H1 (cell line): ENCODE measurements at regions not wholly inside any gene's neighbourhood (a gene's known extent, or its start where the extent isn't known, plus 50 kb on each side); places are given as distances from the start of the nearest gene placed in this dataset.

Experiments used
- CTCF ChIA-PET: fragments of 300-600 bp; sonication (Branson Sonifier 250); formaldehyde crosslinking; loops from one replicate; lab custom pipeline; 2021; ENCODE audit not compliant: partially characterized antibody; lab: Charles Lee
- POLR2A ChIA-PET: fragments of 300-600 bp; sonication (Branson Sonifier 250); formaldehyde crosslinking; loops from one replicate; lab custom pipeline; 2021; ENCODE audit warnings: inconsistent platforms; ENCODE audit not compliant: partially characterized antibody; lab: Charles Lee
- DNase-seq, 2 experiments: peaks; one replicate each; pipeline versions ENCODE4 v3.0.0 to v3.0.0-alpha.2; 2010 to 2022; ENCODE audit warnings: low spot score in 2 of 2, low read depth in 1 of 2, mixed read lengths in 1 of 2
- FAIRE-seq: peaks from 2 replicates; lab custom pipeline; 2011; peaks lifted over from hg19 to GRCh38; lab: Jason Lieb, UNC
- H2AFZ ChIP-seq: 2 replicates; pipeline ENCODE4 v1.8.1; 2012; ENCODE audit warnings: low read length, inconsistent platforms
- H2AK5ac ChIP-seq: 2 replicates; pipeline ENCODE4 v1.6.1; 2013; ENCODE audit warnings: low read depth, low read length
- H2BK120ac ChIP-seq: replicated peaks from 2 replicates; pipeline ENCODE3; 2013; ENCODE audit warnings: low read depth, low read length, inconsistent platforms
- H2BK12ac ChIP-seq: 2 replicates; pipeline ENCODE4 v1.6.1; 2013; ENCODE audit warnings: low read depth, low read length
- H2BK15ac ChIP-seq: 2 replicates; pipeline ENCODE4 v1.6.1; 2013; ENCODE audit warnings: low read length
- H2BK20ac ChIP-seq: 2 replicates; pipeline ENCODE4 v1.6.1; 2013; ENCODE audit warnings: low read length
- H2BK5ac ChIP-seq: 2 replicates; pipeline ENCODE4 v1.6.1; 2013; ENCODE audit warnings: low read depth, low read length
- H3K14ac ChIP-seq: 2 replicates; pipeline ENCODE4 v1.6.1; 2013; ENCODE audit warnings: inconsistent platforms; ENCODE audit not compliant: insufficient read length
- H3K18ac ChIP-seq: 2 replicates; pipeline ENCODE4 v1.6.1; 2013; ENCODE audit warnings: low read length; ENCODE audit errors: extremely low read depth
- H3K23ac ChIP-seq: 2 replicates; pipeline ENCODE4 v1.6.1; 2013; ENCODE audit warnings: inconsistent platforms; ENCODE audit not compliant: insufficient read length
- H3K23me2 ChIP-seq: 2 replicates; pipeline ENCODE4 v1.6.1; 2013; ENCODE audit warnings: low read depth, low read length
- H3K27ac ChIP-seq: 2 replicates; pipeline ENCODE4 v1.6.1; 2011; ENCODE audit warnings: low read depth, low read length, inconsistent platforms
- H3K27me3 ChIP-seq, 4 experiments: replicated peaks in 1 of 4; 1 replicate in 1 of 4; 2 replicates in 3 of 4; pipeline versions ENCODE4 v1.6.1 to v1.8.1; 2011 to 2013; ENCODE audit warnings: low read length in 3 of 4, mild to moderate bottlenecking in 3 of 4, inconsistent platforms in 2 of 4, mixed read lengths in 2 of 4, moderate library complexity in 1 of 4; ENCODE audit not compliant: control insufficient read depth in 3 of 4, insufficient read depth in 3 of 4; ENCODE audit errors: extremely low read depth in 1 of 4
- H3K36me3 ChIP-seq, 4 experiments: 2 replicates each; pipeline versions ENCODE4 v1.6.1 to v1.8.1; 2011 to 2013; ENCODE audit warnings: mild to moderate bottlenecking in 4 of 4, low read length in 3 of 4, moderate library complexity in 2 of 4, control low read depth in 1 of 4, inconsistent platforms in 1 of 4; ENCODE audit not compliant: insufficient read depth in 4 of 4, control insufficient read depth in 2 of 4
- H3K4ac ChIP-seq: replicated peaks from 2 replicates; pipeline ENCODE3; 2013; ENCODE audit warnings: low read length, low read depth, mixed read lengths, inconsistent platforms; ENCODE audit not compliant: insufficient read length
- H3K4me1 ChIP-seq, 4 experiments: replicated peaks in 1 of 4; 1 replicate in 1 of 4; 2 replicates in 3 of 4; pipeline versions ENCODE4 v1.6.1 to v1.8.1; 2011 to 2013; ENCODE audit warnings: low read length in 3 of 4, inconsistent platforms in 2 of 4, mixed read lengths in 1 of 4; ENCODE audit not compliant: insufficient read depth in 4 of 4, control insufficient read depth in 3 of 4
- H3K4me2 ChIP-seq, 2 experiments: 2 replicates each; pipeline versions ENCODE4 v1.6.1 to v1.8.1; 2011 to 2013; ENCODE audit warnings: low read depth in 2 of 2, low read length in 2 of 2, control low read depth in 1 of 2, inconsistent platforms in 1 of 2, mild to moderate bottlenecking in 1 of 2; ENCODE audit not compliant: insufficient read depth in 1 of 2
- H3K4me3 ChIP-seq, 4 experiments: fragments of 200-600, 300-600 bp in 1 of 4; sonication (generic), shearing (Covaris generic), sonication (Bioruptor Twin) in 1 of 4; 2 replicates each; pipeline versions ENCODE4 v1.5.1 to v1.8.1; 2011 to 2016; ENCODE audit warnings: low read length in 4 of 4, low read depth in 3 of 4, control low read depth in 2 of 4, inconsistent platforms in 2 of 4, mild to moderate bottlenecking in 2 of 4, mixed read lengths in 1 of 4, moderate library complexity in 1 of 4; ENCODE audit not compliant: insufficient read depth in 2 of 4; ENCODE audit errors: extremely low read depth in 1 of 4
- H3K56ac ChIP-seq: replicated peaks from 2 replicates; pipeline ENCODE3; 2013; ENCODE audit warnings: low read depth, mild to moderate bottlenecking, mixed read lengths, low read length, inconsistent platforms; ENCODE audit not compliant: insufficient read length
- H3K79me1 ChIP-seq: 2 replicates; pipeline ENCODE4 v1.6.1; 2013; ENCODE audit warnings: low read depth, low read length, control low read depth
- H3K79me2 ChIP-seq, 2 experiments: 2 replicates each; pipeline versions ENCODE4 v1.6.1 to v1.8.1; 2012 to 2013; ENCODE audit warnings: low read length in 2 of 2, mild to moderate bottlenecking in 2 of 2, inconsistent platforms in 1 of 2; ENCODE audit not compliant: insufficient read depth in 2 of 2, control insufficient read depth in 1 of 2
- H3K9ac ChIP-seq, 4 experiments: replicated peaks in 1 of 4; 1 replicate in 1 of 4; 2 replicates in 3 of 4; pipeline versions ENCODE4 v1.6.1 to v1.8.1; 2011 to 2013; ENCODE audit warnings: low read depth in 3 of 4, low read length in 3 of 4, control low read depth in 2 of 4, mild to moderate bottlenecking in 2 of 4, moderate library complexity in 2 of 4, inconsistent platforms in 1 of 4; ENCODE audit errors: extremely low read depth in 1 of 4
- H3K9me3 ChIP-seq, 2 experiments: 2 replicates each; pipeline versions ENCODE4 v1.6.1 to v1.8.1; 2012 to 2013; ENCODE audit warnings: mild to moderate bottlenecking in 2 of 2, moderate library complexity in 2 of 2, control low read depth in 1 of 2, inconsistent platforms in 1 of 2, low read depth in 1 of 2, low read length in 1 of 2, mixed read lengths in 1 of 2; ENCODE audit not compliant: insufficient read depth in 2 of 2
- H4K20me1 ChIP-seq, 2 experiments: replicated peaks in 1 of 2; 2 replicates each; pipeline versions ENCODE3 to v1.8.1; 2011 to 2013; ENCODE audit warnings: inconsistent platforms in 2 of 2, low read length in 2 of 2, mild to moderate bottlenecking in 1 of 2; ENCODE audit not compliant: insufficient read depth in 2 of 2, control insufficient read depth in 1 of 2
- H4K5ac ChIP-seq: 2 replicates; pipeline ENCODE4 v1.6.1; 2013; ENCODE audit warnings: low read length, low read depth, mixed read lengths, inconsistent platforms; ENCODE audit not compliant: insufficient read length
- H4K8ac ChIP-seq: 2 replicates; pipeline ENCODE4 v1.8.0; 2013; ENCODE audit warnings: mild to moderate bottlenecking, moderate library complexity, low read length, inconsistent platforms; ENCODE audit not compliant: insufficient read depth; ENCODE audit errors: extremely low read depth
- H4K91ac ChIP-seq: replicated peaks from 2 replicates; pipeline ENCODE3; 2013; ENCODE audit warnings: low read length, mixed read lengths, inconsistent platforms; ENCODE audit not compliant: insufficient read length
- CBX5 ChIP-seq: fragments of 300-800, 300-1000 bp; sonication (generic); IDR thresholded peaks from 2 replicates; pipeline ENCODE4 v1.7.1; 2016; ENCODE audit warnings: antibody characterized with exemption, low read length, low read depth
- CHD1 ChIP-seq: IDR thresholded peaks from 2 replicates; pipeline ENCODE4 v1.6.1; 2012; ENCODE audit warnings: low read depth, low read length, improper control_type of control experiment
- CTCF ChIP-seq, 3 experiments: IDR thresholded peaks; 1 replicate in 2 of 3; 2 replicates in 1 of 3; pipeline versions ENCODE4 v1.5.1 to v1.6.1; 2011; ENCODE audit warnings: low read length in 3 of 3, mild to moderate bottlenecking in 3 of 3, inconsistent platforms in 2 of 3, low read depth in 1 of 3, moderate library complexity in 1 of 3; ENCODE audit not compliant: insufficient read depth in 1 of 3; ENCODE audit errors: control extremely low read depth in 1 of 3
- GTF2F1 ChIP-seq: IDR thresholded peaks from 2 replicates; pipeline ENCODE4 v1.6.1; 2012; ENCODE audit warnings: low read depth, low read length, improper control_type of control experiment, borderline replicate concordance
- POLR2AphosphoS5 ChIP-seq: IDR thresholded peaks from 2 replicates; pipeline ENCODE4 v1.6.1; 2011; ENCODE audit warnings: low read depth, low read length
- SIN3A ChIP-seq, 2 experiments: IDR thresholded peaks in 1 of 2; conservative IDR thresholded peaks in 1 of 2; 2 replicates each; pipeline ENCODE4 v1.6.1; 2011 to 2012; ENCODE audit warnings: low read length in 2 of 2, improper control_type of control experiment in 1 of 2, low read depth in 1 of 2, mild to moderate bottlenecking in 1 of 2
- WGBS, 2 experiments: shearing (Covaris generic) in 1 of 2; methylation state at CpG; one replicate each; pipeline versions ENCODE4 v1.1.6 to v1.1.7; 2013 to 2015; ENCODE audit warnings: low lambda C conversion rate in 2 of 2, mixed read lengths in 2 of 2, inconsistent platforms in 1 of 2, low coverage in 1 of 2, missing lambda C conversion rate in 1 of 2; ENCODE audit not compliant: insufficient replicate concordance in 2 of 2, insufficient coverage in 1 of 2, insufficient read length in 1 of 2; ENCODE audit errors: extremely low coverage in 1 of 2, missing lambda C conversion rate in 1 of 2; 5-methylcytosine and 5-hydroxymethylcytosine counted together

- H2BK120ac ChIP-seq: no peak overlapping the region
- DNase-seq (no peak), FAIRE-seq (no peak)
- no peak overlapping the region for H4K91ac ChIP-seq
- H4K5ac ChIP-seq: no peak overlapping the region
- peaks cover 0 to 4% (median 0%) of the 10 kb centered on the region in 4 experiments; a peak in 2 of 7 replicates for H3K27me3 ChIP-seq
- no peaks in the 10 kb centered on the region for H3K36me3 ChIP-seq
- no peak overlapping the region for H3K9ac ChIP-seq
- H3K9me3 ChIP-seq: no peaks in the 10 kb centered on the region
- H2AFZ ChIP-seq: no peak overlapping the region
- no peak overlapping the region for H3K27ac ChIP-seq
- H2AK5ac ChIP-seq: no peak overlapping the region
- H2BK12ac ChIP-seq: no peak overlapping the region
- no peak overlapping the region for H3K4ac ChIP-seq
- H3K4me3 ChIP-seq: no peak overlapping the region
- H3K79me2 ChIP-seq: no peaks in the 10 kb centered on the region
- no peak overlapping the region for H2BK15ac ChIP-seq
- POLR2A ChIA-PET: no interaction called here
- H3K4me1 ChIP-seq: peaks cover 0 to 7% (median 2%) of the 10 kb centered on the region in 4 experiments; a peak in 2 of 7 replicates
- no peaks in the 10 kb centered on the region for H3K79me1 ChIP-seq
- no peak overlapping the region for H3K14ac ChIP-seq
- peaks cover 0 to 2% of the 10 kb centered on the region in 2 experiments for H4K20me1 ChIP-seq
- H3K23ac ChIP-seq: no peak overlapping the region
- no peak overlapping the region for H2BK20ac ChIP-seq
- 81% methylated on average over 9 of the region's 9 CpGs; no CpG with 5 or more reads in 1 of the 2 experiments for WGBS, 2 experiments
- H3K23me2 ChIP-seq: no peaks in the 10 kb centered on the region
- no peak overlapping the region for H3K18ac ChIP-seq
- CTCF ChIA-PET: interaction anchor here (0.9 to 1.9 kb wide), 3 partner anchors 21 to 135 kb away, joined by 3 to 4 read pairs (median 3); no protein-coding TSS in a partner anchor
- peak overlapping the region; percentile 31; the same call in 1 of the 2 replicates for H4K8ac ChIP-seq
- no peak overlapping the region for H3K4me2 ChIP-seq
- no peak overlapping the region for H2BK5ac ChIP-seq
- H3K56ac ChIP-seq: no peak overlapping the region
- TF ChIP-seq GTF2F1 (no peak), POLR2AphosphoS5 (no peak), CHD1 (no peak), CBX5 (no peak), CTCF (IDR thresholded peaks at IDR 0.05; ENCODE audit: control extremely low read depth in 1 of 3, insufficient read depth in 1 of 3, low read depth in 1 of 3, low read length in 3 of 3) (no peak), SIN3A (conservative IDR thresholded peaks at IDR 0.05 in 1 of 2, IDR thresholded peaks at IDR 0.05 in 1 of 2; ENCODE audit: low read depth in 1 of 2, low read length in 2 of 2) (no peak)
These were observed 110.2 kb upstream of the FOXQ1 start for GRCh38 chr6:1201547-1202200.
